ENCODE measurements at regions not wholly inside any gene's neighbourhood (a gene's known extent, or its start where the extent isn't known, plus 50 kb on each side); places are given as distances from the start of the nearest gene placed in this dataset.
A peak's percentile ranks its signal among the peaks of the same experiment; 100 is the strongest.

- H3K4me1 ChIP-seq (ENCODE audit: control insufficient read depth, insufficient read depth, low read length): no peaks in the 10 kb centered on the region
- no peak overlapping the region for H3K27ac ChIP-seq (ENCODE audit: control insufficient read depth, insufficient read depth)
- ChIA-PET CTCF (interaction anchor here (0.9 to 1.6 kb wide), 4 partner anchors 70 to 306 kb away, joined by 3 read pairs; no protein-coding TSS in a partner anchor), SMC1A (ENCODE audit: uncharacterized antibody, unreplicated experiment) (interaction anchor here (0.6 to 3.2 kb wide), 5 partner anchors 25 to 335 kb away, joined by 3 to 13 read pairs (median 4); no protein-coding TSS in a partner anchor), POLR2A (no interaction called here), RAD21 (ENCODE audit: unreplicated experiment) (no interaction called here)
- peak; percentile 2 for DNase-seq (ENCODE audit: low read depth, low spot score)
- no peaks in the 10 kb centered on the region for H4K20me1 ChIP-seq (ENCODE audit: control insufficient read depth, insufficient read depth)
- no peak for ATAC-seq
- in situ Hi-C loops (cut with MboI) (loop anchor here (5.0 kb wide), 1 partner anchor 1600 kb away; no protein-coding TSS in a partner anchor), intact Hi-C loops (cut with micrococcal nuclease; ENCODE audit: unreplicated experiment) (loop anchor here (2.0 kb wide), 1 partner anchor 332 kb away; no protein-coding TSS in a partner anchor)
- no peaks in the 10 kb centered on the region for H3K79me2 ChIP-seq (ENCODE audit: control insufficient read depth, insufficient read depth, low read length)
- H3K9me3 ChIP-seq (replicated peaks; ENCODE audit: control insufficient read depth, insufficient read depth, low read length): no peaks in the 10 kb centered on the region; the same call in 2 of the 3 replicates
- no peak overlapping the region for H3K4me3 ChIP-seq
- BruUV-seq (replicated peaks): no TSS peak
- FAIRE-seq: peak; percentile 7
- no peak overlapping the region for H2AFZ ChIP-seq (ENCODE audit: control insufficient read depth, low read depth, low read length)
- WGBS (ENCODE audit: insufficient coverage, insufficient replicate concordance, low lambda C conversion rate, missing lambda C conversion rate): 38% methylated on average over 13 of the region's 13 CpGs
- H3K9ac ChIP-seq (ENCODE audit: control insufficient read depth, insufficient read depth, low read length): no peak overlapping the region
- no peak overlapping the region for H3K4me2 ChIP-seq (ENCODE audit: control insufficient read depth, insufficient read depth)
- no peaks in the 10 kb centered on the region for H3K27me3 ChIP-seq (replicated peaks in 1 of 2; ENCODE audit: control insufficient read depth in 2 of 2, insufficient read depth in 2 of 2, low read length in 1 of 2)
- H3K36me3 ChIP-seq (ENCODE audit: control insufficient read depth in 2 of 2, insufficient read depth in 2 of 2, low read length in 1 of 2): no peaks in the 10 kb centered on the region
- TF ChIP-seq RAD21 (IDR thresholded peaks at IDR 0.05; ENCODE audit: insufficient read depth, low read depth, low read length): peak; percentile 78
- no peak for TF ChIP-seq CBX5 (IDR thresholded peaks at IDR 0.05; ENCODE audit: low read depth)
- TF ChIP-seq SP1 (IDR thresholded peaks at IDR 0.05; ENCODE audit: low read depth, low read length): no peak
- no peak for TF ChIP-seq BMI1 (IDR thresholded peaks at IDR 0.05; ENCODE audit: borderline replicate concordance)
- TF ChIP-seq CHD2 (IDR thresholded peaks at IDR 0.05; ENCODE audit: borderline replicate concordance, low read depth, low read length): no peak
- peak; percentile 77 for TF ChIP-seq SMC3 (IDR thresholded peaks at IDR 0.05; ENCODE audit: borderline replicate concordance, low read length)
- TF ChIP-seq SUZ12 (IDR thresholded peaks at IDR 0.05; ENCODE audit: unreplicated experiment): no peak
- TF ChIP-seq PML (IDR thresholded peaks at IDR 0.05; ENCODE audit: low read length): no peak
- TF ChIP-seq YBX1 (IDR thresholded peaks at IDR 0.05): no peak
- no peak for TF ChIP-seq CEBPB (IDR thresholded peaks at IDR 0.05; ENCODE audit: borderline replicate concordance in 1 of 2, low read depth in 2 of 2, low read length in 2 of 2)
- TF ChIP-seq ZNF217 (IDR thresholded peaks at IDR 0.05): no peak
- no peak for TF ChIP-seq ZSCAN29 (IDR thresholded peaks at IDR 0.05)
- TF ChIP-seq ZNF274 (IDR thresholded peaks at IDR 0.05; ENCODE audit: insufficient read depth, insufficient read length): no peak
- no peak for TF ChIP-seq CHD1 (IDR thresholded peaks at IDR 0.05; ENCODE audit: low read depth, low read length)
- TF ChIP-seq ZNF24 (IDR thresholded peaks at IDR 0.05): no peak
- no peak for TF ChIP-seq NFYA (IDR thresholded peaks at IDR 0.05; ENCODE audit: borderline replicate concordance, low read depth, low read length)
- TF ChIP-seq NFIC (IDR thresholded peaks at IDR 0.05; ENCODE audit: low read depth, low read length): no peak
- no peak for TF ChIP-seq REST (IDR thresholded peaks at IDR 0.05; ENCODE audit: low read depth, low read length)
- peak; percentile 56 to 62 (median 60); a peak in 5 of 6 replicates for TF ChIP-seq CTCF (IDR thresholded peaks at IDR 0.05 in 2 of 3, conservative IDR thresholded peaks at IDR 0.05 in 1 of 3; ENCODE audit: control insufficient read depth in 2 of 3, extremely low read depth in 1 of 3, insufficient read depth in 1 of 3, low read depth in 3 of 3, low read length in 3 of 3)
- TF ChIP-seq ZBED1 (IDR thresholded peaks at IDR 0.05; ENCODE audit: borderline replicate concordance): no peak
- no peak for TF ChIP-seq ZNF622 (IDR thresholded peaks at IDR 0.05)
These were observed 113.8 kb upstream of the PPP2R2D start for GRCh38 chr10:131786756-131787605.
